ENCODE measurements at regions not wholly inside any gene's neighbourhood (a gene's known extent, or its start where the extent isn't known, plus 50 kb on each side); places are given as distances from the start of the nearest gene placed in this dataset.

DNA sequence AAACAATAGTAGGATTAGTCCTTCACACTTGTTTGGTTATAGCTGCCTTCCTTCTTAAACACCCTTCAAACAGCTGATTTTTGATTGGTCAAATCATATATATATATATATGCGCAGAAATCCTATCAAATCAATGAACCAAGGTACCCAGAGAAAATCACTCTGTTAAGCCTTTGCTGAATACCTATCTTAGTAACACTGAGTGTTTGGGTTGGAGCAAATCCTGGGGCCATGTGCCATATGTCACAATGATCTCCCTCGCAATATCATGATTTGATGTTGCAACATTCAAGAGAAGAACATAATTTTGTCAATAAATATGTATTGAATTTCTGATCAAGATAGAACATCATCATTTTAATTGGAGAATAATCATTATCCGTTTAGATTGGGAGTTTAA, 795.6 kb downstream of the REEP3 start:
- TF ChIP-seq, protein P1, sequence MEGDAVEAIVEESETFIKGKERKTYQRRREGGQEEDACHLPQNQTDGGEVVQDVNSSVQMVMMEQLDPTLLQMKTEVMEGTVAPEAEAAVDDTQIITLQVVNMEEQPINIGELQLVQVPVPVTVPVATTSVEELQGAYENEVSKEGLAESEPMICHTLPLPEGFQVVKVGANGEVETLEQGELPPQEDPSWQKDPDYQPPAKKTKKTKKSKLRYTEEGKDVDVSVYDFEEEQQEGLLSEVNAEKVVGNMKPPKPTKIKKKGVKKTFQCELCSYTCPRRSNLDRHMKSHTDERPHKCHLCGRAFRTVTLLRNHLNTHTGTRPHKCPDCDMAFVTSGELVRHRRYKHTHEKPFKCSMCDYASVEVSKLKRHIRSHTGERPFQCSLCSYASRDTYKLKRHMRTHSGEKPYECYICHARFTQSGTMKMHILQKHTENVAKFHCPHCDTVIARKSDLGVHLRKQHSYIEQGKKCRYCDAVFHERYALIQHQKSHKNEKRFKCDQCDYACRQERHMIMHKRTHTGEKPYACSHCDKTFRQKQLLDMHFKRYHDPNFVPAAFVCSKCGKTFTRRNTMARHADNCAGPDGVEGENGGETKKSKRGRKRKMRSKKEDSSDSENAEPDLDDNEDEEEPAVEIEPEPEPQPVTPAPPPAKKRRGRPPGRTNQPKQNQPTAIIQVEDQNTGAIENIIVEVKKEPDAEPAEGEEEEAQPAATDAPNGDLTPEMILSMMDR (IDR thresholded peaks at IDR 0.05) = no peak
- no peak for TF ChIP-seq EZH2 (IDR thresholded peaks at IDR 0.05; ENCODE audit: borderline replicate concordance, insufficient read depth, low read depth, low read length, poor library complexity, severe bottlenecking)

Measured in B cell (primary cell).